CD14-positive monocyte (primary cell): ENCODE measurements at regions not wholly inside any gene's neighbourhood (a gene's known extent, or its start where the extent isn't known, plus 50 kb on each side); places are given as distances from the start of the nearest gene placed in this dataset.
A peak's percentile ranks its signal among the peaks of the same experiment; 100 is the strongest.

Experiments
- DNase-seq, 3 donors: peaks; one replicate each; pipeline ENCODE4 v3.0.0-alpha.2; 2011 to 2022
- H2AFZ ChIP-seq: 2 replicates; pipeline ENCODE4 v1.6.0; 2012; ENCODE audit warnings: mild to moderate bottlenecking, low read depth, low read length, inconsistent platforms; ENCODE audit not compliant: insufficient read depth, poor library complexity, severe bottlenecking
- H3K27ac ChIP-seq, 2 donors: 1 replicate in 1 of 2; 2 replicates in 1 of 2; pipeline ENCODE4 v1.5.1; 2012 to 2013; ENCODE audit warnings: low read length in 2 of 2, control low read depth in 1 of 2, inconsistent platforms in 1 of 2, low read depth in 1 of 2, mild to moderate bottlenecking in 1 of 2
- H3K27me3 ChIP-seq, 2 donors: one replicate each; pipeline versions ENCODE4 v1.6.0 to v1.6.1; 2011 to 2013; ENCODE audit warnings: low read length in 2 of 2; ENCODE audit not compliant: control insufficient read depth in 2 of 2, insufficient read depth in 2 of 2
- H3K36me3 ChIP-seq, 2 donors: replicated peaks in 1 of 2; 1 replicate in 1 of 2; 2 replicates in 1 of 2; pipeline versions ENCODE4 v1.5.1 to v1.6.1; 2012 to 2013; ENCODE audit warnings: low read length in 2 of 2, control low read depth in 1 of 2, inconsistent platforms in 1 of 2, mild to moderate bottlenecking in 1 of 2; ENCODE audit not compliant: insufficient read depth in 2 of 2, control insufficient read depth in 1 of 2
- H3K4me1 ChIP-seq, 2 donors: 1 replicate in 1 of 2; 2 replicates in 1 of 2; pipeline versions ENCODE4 v1.5.1 to v1.6.1; 2012 to 2013; ENCODE audit warnings: low read length in 2 of 2, control low read depth in 1 of 2, inconsistent platforms in 1 of 2, mild to moderate bottlenecking in 1 of 2, moderate library complexity in 1 of 2; ENCODE audit not compliant: insufficient read depth in 2 of 2, control insufficient read depth in 1 of 2
- H3K4me2 ChIP-seq: replicated peaks from 2 replicates; pipeline ENCODE3; 2012; ENCODE audit warnings: low read length, moderate library complexity, mild to moderate bottlenecking; ENCODE audit not compliant: poor library complexity, severe bottlenecking; ENCODE audit errors: extremely low read depth
- H3K4me3 ChIP-seq, 3 experiments: fragments of 200-600 bp in 1 of 3; sonication (generic) in 1 of 3; replicated peaks in 1 of 3; 1 replicate in 2 of 3; 2 replicates in 1 of 3; pipeline ENCODE4 v1.5.1; 2011 to 2013; ENCODE audit warnings: low read length in 3 of 3, mild to moderate bottlenecking in 3 of 3, control low read depth in 2 of 3, low read depth in 2 of 3, inconsistent platforms in 1 of 3, moderate library complexity in 1 of 3
- H3K79me2 ChIP-seq: 2 replicates; pipeline ENCODE4 v1.6.0; 2012; ENCODE audit warnings: mild to moderate bottlenecking, control low read depth, inconsistent platforms, low read length, moderate library complexity; ENCODE audit not compliant: insufficient read depth
- H3K9ac ChIP-seq: 2 replicates; pipeline ENCODE4 v1.6.0; 2017; ENCODE audit warnings: low read length, mild to moderate bottlenecking; ENCODE audit not compliant: insufficient read depth, poor library complexity, severe bottlenecking
- H3K9me3 ChIP-seq, 2 donors: replicated peaks in 1 of 2; 1 replicate in 1 of 2; 2 replicates in 1 of 2; pipeline versions ENCODE4 v1.5.1 to v1.6.1; 2012 to 2013; ENCODE audit warnings: low read length in 2 of 2, control low read depth in 1 of 2; ENCODE audit not compliant: control insufficient read depth in 1 of 2, insufficient read depth in 1 of 2
- H4K20me1 ChIP-seq: 2 replicates; pipeline ENCODE4 v1.6.0; 2012; ENCODE audit warnings: mild to moderate bottlenecking, low read length, control low read depth, moderate library complexity; ENCODE audit not compliant: insufficient read depth
- H3K27ac Mint-ChIP-seq, 7 donors: one replicate each; pipeline ENCODE4 v1.8.0; 2020; ENCODE audit warnings: mild to moderate bottlenecking in 7 of 7, mixed read lengths in 7 of 7, moderate library complexity in 6 of 7, inconsistent platforms in 2 of 7
- H3K27me3 Mint-ChIP-seq, 3 donors: one replicate each; pipeline ENCODE4 v1.8.0; 2021 to 2022; ENCODE audit warnings: low read depth in 3 of 3, mild to moderate bottlenecking in 3 of 3, mixed read lengths in 3 of 3, moderate library complexity in 3 of 3, inconsistent platforms in 1 of 3
- H3K36me3 Mint-ChIP-seq, 2 donors: one replicate each; pipeline ENCODE4 v1.8.0; 2020; ENCODE audit warnings: mixed read lengths in 2 of 2, inconsistent platforms in 1 of 2, mild to moderate bottlenecking in 1 of 2
- H3K4me1 Mint-ChIP-seq: one replicate; pipeline ENCODE4 v1.8.0; 2020; ENCODE audit warnings: mild to moderate bottlenecking, mixed read lengths
- H3K4me3 Mint-ChIP-seq, 2 donors: one replicate each; pipeline ENCODE4 v1.8.0; 2020; ENCODE audit warnings: mild to moderate bottlenecking in 2 of 2, mixed read lengths in 2 of 2, moderate library complexity in 1 of 2
- H3K9me3 Mint-ChIP-seq, 7 donors: one replicate each; pipeline ENCODE4 v1.8.0; 2020 to 2022; ENCODE audit warnings: mixed read lengths in 7 of 7, mild to moderate bottlenecking in 6 of 7, moderate library complexity in 6 of 7, inconsistent platforms in 2 of 7
- CTCF ChIP-seq: fragments of 200-600 bp; IDR thresholded peaks from one replicate; pipeline ENCODE4 v1.8.0; 2022; ENCODE audit warnings: antibody characterized with exemption, mild to moderate bottlenecking
- WGBS: methylation state at CpG from one replicate; pipeline ENCODE4 v1.1.5; 2013; ENCODE audit warnings: missing lambda C conversion rate; ENCODE audit not compliant: insufficient coverage; 5-methylcytosine and 5-hydroxymethylcytosine counted together
- intact Hi-C, 2 donors: fragments of 100-400 bp; cut with micrococcal nuclease; formaldehyde crosslinking; loops; one replicate each; pipeline versions ENCODE4 v1.15.0 to v1.15.1; 2023

DNA sequence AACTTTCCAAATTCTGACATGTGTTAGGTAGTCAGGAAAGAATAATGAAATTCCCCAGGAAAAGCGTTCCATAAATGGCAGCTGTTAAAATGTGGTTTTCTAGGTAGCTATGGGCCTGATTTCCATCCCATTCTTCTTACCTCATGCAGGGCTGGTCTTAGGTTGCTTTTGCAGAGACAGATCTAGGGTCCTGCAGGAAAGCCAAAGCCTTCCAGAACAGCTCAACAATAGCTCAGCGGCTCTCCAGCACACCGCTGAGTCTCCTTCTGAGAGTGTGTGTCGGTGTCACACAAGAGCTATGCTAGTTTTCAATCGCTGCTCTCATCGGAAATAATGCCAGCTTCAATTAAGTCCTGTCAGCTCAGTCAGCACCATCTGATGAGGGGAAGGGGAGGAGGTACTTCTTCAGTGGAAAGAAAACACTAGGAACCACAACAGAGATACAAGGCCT is 106.7 kb downstream of the TMEM30B start:
- intact Hi-C loops = no loop called here

DNA sequence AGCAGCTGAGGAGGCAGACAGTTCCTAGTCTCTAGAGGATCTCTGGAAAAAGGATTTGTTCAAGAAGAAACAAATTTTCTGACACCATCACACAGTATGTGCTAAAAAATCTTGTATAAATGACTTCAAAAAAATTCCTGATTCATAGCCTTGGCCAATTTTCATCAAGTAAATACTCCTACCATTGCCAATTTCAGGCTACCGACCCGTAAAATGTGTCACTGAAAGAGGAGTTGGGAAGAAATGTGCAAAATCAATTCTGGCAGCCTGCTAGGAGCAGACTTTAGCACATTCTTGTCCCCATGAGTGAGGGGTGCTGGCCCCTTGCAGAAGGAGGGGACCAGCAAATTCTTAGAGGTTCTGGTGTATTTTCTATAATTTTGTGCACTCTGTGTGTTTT is 109.4 kb downstream of the TMEM30B start:
- H2AFZ ChIP-seq = no peak overlapping the region
- H3K9me3 ChIP-seq = peaks cover 8 to 9% of the 10 kb centered on the region in 2 donors
- H4K20me1 ChIP-seq = no peaks in the 10 kb centered on the region
- DNase-seq = no peak
- WGBS = no CpG with 5 or more reads among the region's 2 CpGs
- H3K4me1 ChIP-seq = no peaks in the 10 kb centered on the region
- H3K27me3 ChIP-seq = peaks cover 0 to 6% of the 10 kb centered on the region in 2 donors
- no peaks in the 10 kb centered on the region for H3K36me3 Mint-ChIP-seq
- peaks cover 4 to 12% (median 5%) of the 10 kb centered on the region in 3 donors for H3K27me3 Mint-ChIP-seq
- no peak overlapping the region for H3K4me2 ChIP-seq
- peaks cover 0 to 13% (median 11%) of the 10 kb centered on the region in 7 donors for H3K9me3 Mint-ChIP-seq
- no peak overlapping the region for H3K27ac Mint-ChIP-seq
- no peak overlapping the region for H3K9ac ChIP-seq
- H3K36me3 ChIP-seq = no peaks in the 10 kb centered on the region
- no peak for TF ChIP-seq CTCF
- H3K4me3 ChIP-seq = no peak overlapping the region
- intact Hi-C loops = no loop called here
- no peaks in the 10 kb centered on the region for H3K4me1 Mint-ChIP-seq
- no peak overlapping the region for H3K27ac ChIP-seq
- H3K4me3 Mint-ChIP-seq = no peak overlapping the region
- H3K79me2 ChIP-seq = no peaks in the 10 kb centered on the region

More for the DNA sequence above, 106.7 kb downstream of the TMEM30B start:
- H3K27me3 ChIP-seq = peaks cover 0 to 6% of the 10 kb centered on the region in 2 donors
- H3K4me2 ChIP-seq = no peak overlapping the region
- H3K27ac ChIP-seq = no peak overlapping the region
- no peak overlapping the region for H3K4me3 Mint-ChIP-seq
- no peaks in the 10 kb centered on the region for H3K4me1 ChIP-seq
- H3K27me3 Mint-ChIP-seq = peaks cover 6 to 19% (median 10%) of the 10 kb centered on the region in 3 donors
- peak overlapping the region in 1 of 7 donors; percentile 6 for H3K27ac Mint-ChIP-seq
- TF ChIP-seq CTCF = no peak
- no peaks in the 10 kb centered on the region for H4K20me1 ChIP-seq
- 83% methylated on average over 5 of the region's 6 CpGs for WGBS
- H3K9ac ChIP-seq = no peak overlapping the region
- peaks cover 8 to 9% of the 10 kb centered on the region in 2 donors for H3K9me3 ChIP-seq
- H3K9me3 Mint-ChIP-seq = peaks cover 0 to 13% (median 11%) of the 10 kb centered on the region in 7 donors
- H3K36me3 Mint-ChIP-seq = no peaks in the 10 kb centered on the region
- no peak overlapping the region for H3K4me3 ChIP-seq
- no peaks in the 10 kb centered on the region for H3K79me2 ChIP-seq
- H2AFZ ChIP-seq = no peak overlapping the region
- no peaks in the 10 kb centered on the region for H3K36me3 ChIP-seq
- H3K4me1 Mint-ChIP-seq = no peaks in the 10 kb centered on the region
- no peak for DNase-seq
